ENCODE measurements at regions not wholly inside any gene's neighbourhood (a gene's known extent, or its start where the extent isn't known, plus 50 kb on each side); places are given as distances from the start of the nearest gene placed in this dataset.
"Not testable (repeated sequence)": the region's sequence is repeated elsewhere in the genome, so short reads cannot be mapped to it uniquely, and the experiment has no call there.

- H3K27ac Mint-ChIP-seq (ENCODE audit: unreplicated experiment); DNase-seq (ENCODE audit: low read depth, low spot score); H3K27me3 Mint-ChIP-seq (ENCODE audit: low read depth); H3K4me1 Mint-ChIP-seq; H3K4me3 Mint-ChIP-seq; H3K9me3 Mint-ChIP-seq; H3K36me3 Mint-ChIP-seq (ENCODE audit: low read depth): not testable (repeated sequence)
These were observed 50.4 kb upstream of the TTC34 start for GRCh38 chr1:2851918-2852317.

GRCh38 chr1:2853711-2854110 is 52.2 kb upstream of the TTC34 start:
- H3K27ac Mint-ChIP-seq (ENCODE audit: unreplicated experiment): no peak overlapping the region
- peaks cover 15% of the 10 kb centered on the region for H3K36me3 Mint-ChIP-seq (ENCODE audit: low read depth)
- H3K27me3 Mint-ChIP-seq (ENCODE audit: low read depth): no peaks in the 10 kb centered on the region
- no peak for DNase-seq (ENCODE audit: low read depth, low spot score)
- TF ChIP-seq CTCF (conservative IDR thresholded peaks at IDR 0.05): no peak
- peaks cover 14% of the 10 kb centered on the region for H3K9me3 Mint-ChIP-seq
- H3K4me1 Mint-ChIP-seq: no peaks in the 10 kb centered on the region
- H3K4me3 Mint-ChIP-seq: no peak overlapping the region

- no peak for DNase-seq (ENCODE audit: low read depth, low spot score)
- Mint-ChIP-seq H3K27ac (ENCODE audit: unreplicated experiment) (no peak overlapping the region), H3K36me3 (ENCODE audit: low read depth) (peaks cover 17% of the 10 kb centered on the region), H3K4me1 (no peaks in the 10 kb centered on the region), H3K9me3 (peaks cover 16% of the 10 kb centered on the region), H3K27me3 (ENCODE audit: low read depth) (no peaks in the 10 kb centered on the region), H3K4me3 (no peak overlapping the region)
- TF ChIP-seq CTCF (conservative IDR thresholded peaks at IDR 0.05): no peak
These were observed 52.7 kb upstream of the TTC34 start for GRCh38 chr1:2854151-2854550.

GRCh38 chr1:2854611-2855010 is 53.1 kb upstream of the TTC34 start:
- TF ChIP-seq CTCF (conservative IDR thresholded peaks at IDR 0.05): no peak
- Mint-ChIP-seq H3K9me3 (peaks cover 16% of the 10 kb centered on the region), H3K27ac (ENCODE audit: unreplicated experiment) (no peak overlapping the region)

GRCh38 chr1:2855206-2856065 is 53.9 kb upstream of the TTC34 start:
- Mint-ChIP-seq H3K9me3 (peaks cover 11% of the 10 kb centered on the region), H3K4me3 (no peak overlapping the region), H3K27me3 (ENCODE audit: low read depth) (no peaks in the 10 kb centered on the region), H3K4me1 (no peaks in the 10 kb centered on the region), H3K27ac (ENCODE audit: unreplicated experiment) (no peak overlapping the region), H3K36me3 (ENCODE audit: low read depth) (peaks cover 13% of the 10 kb centered on the region)
- no peak for DNase-seq (ENCODE audit: low read depth, low spot score)
- TF ChIP-seq CTCF (conservative IDR thresholded peaks at IDR 0.05): no peak

More at GRCh38 chr1:2854611-2855010, 53.1 kb upstream of the TTC34 start:
- H3K4me3 Mint-ChIP-seq: no peak overlapping the region
- H3K27me3 Mint-ChIP-seq (ENCODE audit: low read depth): no peaks in the 10 kb centered on the region
- no peaks in the 10 kb centered on the region for H3K4me1 Mint-ChIP-seq
- peaks cover 17% of the 10 kb centered on the region for H3K36me3 Mint-ChIP-seq (ENCODE audit: low read depth)
- no peak for DNase-seq (ENCODE audit: low read depth, low spot score)

- H3K9me3 Mint-ChIP-seq: peaks cover 9% of the 10 kb centered on the region
- DNase-seq (ENCODE audit: low read depth, low spot score): no peak
- no peaks in the 10 kb centered on the region for H3K4me1 Mint-ChIP-seq
- H3K27ac Mint-ChIP-seq (ENCODE audit: unreplicated experiment): no peak overlapping the region
- H3K27me3 Mint-ChIP-seq (ENCODE audit: low read depth): no peaks in the 10 kb centered on the region
- no peak overlapping the region for H3K4me3 Mint-ChIP-seq
- H3K36me3 Mint-ChIP-seq (ENCODE audit: low read depth): peaks cover 11% of the 10 kb centered on the region
- TF ChIP-seq CTCF (conservative IDR thresholded peaks at IDR 0.05): no peak
These were observed 54.5 kb upstream of the TTC34 start for GRCh38 chr1:2856066-2856390.
